Left renal cortex interstitium (tissue), 4 donors: ENCODE measurements at regions not wholly inside any gene's neighbourhood (a gene's known extent, or its start where the extent isn't known, plus 50 kb on each side); places are given as distances from the start of the nearest gene placed in this dataset.
"Not testable (repeated sequence)": the region's sequence is repeated elsewhere in the genome, so short reads cannot be mapped to it uniquely, and the experiment has no call there.

ENCODE experiments used
- DNase-seq, 4 donors: peaks; one replicate each; pipeline ENCODE4 v3.0.0-alpha.2; 2013; ENCODE audit warnings: low read depth in 4 of 4, low spot score in 2 of 4, missing footprints in 1 of 4

- no peak for DNase-seq
Observed at GRCh38 chr4:95779447-95779846, 60.4 kb upstream of the PDHA2 start.

- no peak for DNase-seq
Observed at GRCh38 chr4:95778666-95779065, 61.2 kb upstream of the PDHA2 start.

GRCh38 chr4:95770605-95771004 lies 69.3 kb upstream of the PDHA2 start:
- DNase-seq = not testable (repeated sequence)

GRCh38 chr4:95764961-95765360 lies 74.9 kb upstream of the PDHA2 start:
- no peak for DNase-seq

- no peak for DNase-seq
Observed at GRCh38 chr4:95761871-95762270, 78.0 kb upstream of the PDHA2 start.

- no peak for DNase-seq
Observed at GRCh38 chr4:95761426-95761825, 78.5 kb upstream of the PDHA2 start.

- not testable (repeated sequence) for DNase-seq
Observed at GRCh38 chr4:95760646-95761045, 79.2 kb upstream of the PDHA2 start.

- DNase-seq = no peak
Observed at GRCh38 chr4:95758001-95758400, 81.9 kb upstream of the PDHA2 start.

GRCh38 chr4:95754667-95755066 lies 85.2 kb upstream of the PDHA2 start:
- no peak for DNase-seq

GRCh38 chr4:95749204-95749603 lies 90.7 kb upstream of the PDHA2 start:
- no peak for DNase-seq

GRCh38 chr4:95742872-95743271 lies 97.0 kb upstream of the PDHA2 start:
- no peak for DNase-seq

- no peak for DNase-seq
Observed at GRCh38 chr4:95742179-95742578, 97.7 kb upstream of the PDHA2 start.

- peak in 1 of 4 donors; percentile 23 for DNase-seq
Observed at GRCh38 chr4:95732061-95732460, 107.8 kb upstream of the PDHA2 start.

GRCh38 chr4:95729596-95729995 lies 110.3 kb upstream of the PDHA2 start:
- no peak for DNase-seq

GRCh38 chr4:95728145-95728544 lies 111.7 kb upstream of the PDHA2 start:
- DNase-seq = no peak

GRCh38 chr4:95715830-95716229 lies 124.1 kb upstream of the PDHA2 start:
- no peak for DNase-seq

GRCh38 chr4:95714571-95714970 lies 125.3 kb upstream of the PDHA2 start:
- no peak for DNase-seq

GRCh38 chr4:95705323-95705722 lies 134.6 kb upstream of the PDHA2 start:
- no peak for DNase-seq

- DNase-seq = no peak
Observed at GRCh38 chr4:95701500-95702170, 138.3 kb upstream of the PDHA2 start.

- DNase-seq = no peak
Observed at GRCh38 chr4:95694411-95694810, 145.5 kb upstream of the PDHA2 start.

GRCh38 chr4:95693594-95693993 lies 144.8 kb upstream of the UNC5C start:
- no peak for DNase-seq

GRCh38 chr4:95676190-95676589 lies 127.4 kb upstream of the UNC5C start:
- DNase-seq = no peak

GRCh38 chr4:95675623-95676022 lies 126.8 kb upstream of the UNC5C start:
- no peak for DNase-seq
